ENCODE measurements at regions not wholly inside any gene's neighbourhood (a gene's known extent, or its start where the extent isn't known, plus 50 kb on each side); places are given as distances from the start of the nearest gene placed in this dataset.

GRCh38 chr6:115468272-115469005, 592.3 kb downstream of the FRK start:
- no peaks in the 10 kb centered on the region for H3K36me3 ChIP-seq (ENCODE audit: control insufficient read depth, insufficient read depth, low read length)
- ChIA-PET CTCF (interaction anchor here (1.2 kb wide), 1 partner anchor 34 kb away, joined by 3 read pairs; no protein-coding TSS in a partner anchor), POLR2A (no interaction called here)

GRCh38 chr6:115467726-115468125, 593.0 kb downstream of the FRK start:
- H3K27me3 ChIP-seq (ENCODE audit: control insufficient read depth, insufficient read depth, low read length): no peaks in the 10 kb centered on the region
- H3K4me3 ChIP-seq (ENCODE audit: low read depth, low read length): no peak overlapping the region
- no peak for DNase-seq (ENCODE audit: low read depth)
- H3K36me3 ChIP-seq (ENCODE audit: control insufficient read depth, insufficient read depth, low read length): no peaks in the 10 kb centered on the region
- CTCF ChIA-PET: interaction anchor here (1.2 kb wide), 1 partner anchor 33 kb away, joined by 3 read pairs; no protein-coding TSS in a partner anchor
- POLR2A ChIA-PET: no interaction called here
- no peak for TF ChIP-seq CTCF (IDR thresholded peaks at IDR 0.05; ENCODE audit: insufficient read depth, low read depth, low read length)

More at GRCh38 chr6:115468272-115469005, 592.3 kb downstream of the FRK start:
- DNase-seq (ENCODE audit: low read depth): no peak
- Histone ChIP-seq H3K27me3 (ENCODE audit: control insufficient read depth, insufficient read depth, low read length) (no peaks in the 10 kb centered on the region), H3K4me3 (ENCODE audit: low read depth, low read length) (no peak overlapping the region)
- TF ChIP-seq CTCF (IDR thresholded peaks at IDR 0.05; ENCODE audit: insufficient read depth, low read depth, low read length): no peak

GRCh38 chr6:115460913-115461312, 599.8 kb downstream of the FRK start:
- H3K4me3 ChIP-seq (ENCODE audit: low read depth, low read length): no peak overlapping the region
- H3K36me3 ChIP-seq (ENCODE audit: control insufficient read depth, insufficient read depth, low read length): no peaks in the 10 kb centered on the region
- no peak for TF ChIP-seq CTCF (IDR thresholded peaks at IDR 0.05; ENCODE audit: insufficient read depth, low read depth, low read length)
- no peak for DNase-seq (ENCODE audit: low read depth)
- ChIA-PET POLR2A (no interaction called here), CTCF (no interaction called here)
- H3K27me3 ChIP-seq (ENCODE audit: control insufficient read depth, insufficient read depth, low read length): no peaks in the 10 kb centered on the region

GRCh38 chr6:115456848-115457247, 603.8 kb downstream of the FRK start:
- H3K27me3 ChIP-seq (ENCODE audit: control insufficient read depth, insufficient read depth, low read length): no peaks in the 10 kb centered on the region
- no peak for DNase-seq (ENCODE audit: low read depth)
- H3K36me3 ChIP-seq (ENCODE audit: control insufficient read depth, insufficient read depth, low read length): no peaks in the 10 kb centered on the region
- TF ChIP-seq CTCF (IDR thresholded peaks at IDR 0.05; ENCODE audit: insufficient read depth, low read depth, low read length): no peak
- ChIA-PET CTCF (no interaction called here), POLR2A (no interaction called here)
- H3K4me3 ChIP-seq (ENCODE audit: low read depth, low read length): no peak overlapping the region

- Histone ChIP-seq H3K4me3 (ENCODE audit: low read depth, low read length) (no peak overlapping the region), H3K36me3 (ENCODE audit: control insufficient read depth, insufficient read depth, low read length) (no peaks in the 10 kb centered on the region), H3K27me3 (ENCODE audit: control insufficient read depth, insufficient read depth, low read length) (no peaks in the 10 kb centered on the region)
- POLR2A ChIA-PET: interaction anchor here (0.6 kb wide), 1 partner anchor 11 kb away, joined by 3 read pairs; no protein-coding TSS in a partner anchor
- DNase-seq (ENCODE audit: low read depth): no peak
- CTCF ChIA-PET: no interaction called here
- TF ChIP-seq CTCF (IDR thresholded peaks at IDR 0.05; ENCODE audit: insufficient read depth, low read depth, low read length): no peak
Observed at GRCh38 chr6:115443825-115444478, 616.7 kb downstream of the FRK start.
